H1 (cell line): ENCODE measurements at regions not wholly inside any gene's neighbourhood (a gene's known extent, or its start where the extent isn't known, plus 50 kb on each side); places are given as distances from the start of the nearest gene placed in this dataset.

Source experiments
- CTCF ChIA-PET: fragments of 300-600 bp; sonication (Branson Sonifier 250); formaldehyde crosslinking; loops from one replicate; lab custom pipeline; 2021; ENCODE audit not compliant: partially characterized antibody; lab: Charles Lee
- POLR2A ChIA-PET: fragments of 300-600 bp; sonication (Branson Sonifier 250); formaldehyde crosslinking; loops from one replicate; lab custom pipeline; 2021; ENCODE audit warnings: inconsistent platforms; ENCODE audit not compliant: partially characterized antibody; lab: Charles Lee
- DNase-seq, 2 experiments: peaks; one replicate each; pipeline versions ENCODE4 v3.0.0 to v3.0.0-alpha.2; 2010 to 2022; ENCODE audit warnings: low spot score in 2 of 2, low read depth in 1 of 2, mixed read lengths in 1 of 2
- FAIRE-seq: peaks from 2 replicates; lab custom pipeline; 2011; peaks lifted over from hg19 to GRCh38; lab: Jason Lieb, UNC
- H2AFZ ChIP-seq: 2 replicates; pipeline ENCODE4 v1.8.1; 2012; ENCODE audit warnings: low read length, inconsistent platforms
- H2AK5ac ChIP-seq: 2 replicates; pipeline ENCODE4 v1.6.1; 2013; ENCODE audit warnings: low read depth, low read length
- H2BK120ac ChIP-seq: replicated peaks from 2 replicates; pipeline ENCODE3; 2013; ENCODE audit warnings: low read depth, low read length, inconsistent platforms
- H2BK12ac ChIP-seq: 2 replicates; pipeline ENCODE4 v1.6.1; 2013; ENCODE audit warnings: low read depth, low read length
- H2BK15ac ChIP-seq: 2 replicates; pipeline ENCODE4 v1.6.1; 2013; ENCODE audit warnings: low read length
- H2BK20ac ChIP-seq: 2 replicates; pipeline ENCODE4 v1.6.1; 2013; ENCODE audit warnings: low read length
- H2BK5ac ChIP-seq: 2 replicates; pipeline ENCODE4 v1.6.1; 2013; ENCODE audit warnings: low read depth, low read length
- H3K14ac ChIP-seq: 2 replicates; pipeline ENCODE4 v1.6.1; 2013; ENCODE audit warnings: inconsistent platforms; ENCODE audit not compliant: insufficient read length
- H3K18ac ChIP-seq: 2 replicates; pipeline ENCODE4 v1.6.1; 2013; ENCODE audit warnings: low read length; ENCODE audit errors: extremely low read depth
- H3K23ac ChIP-seq: 2 replicates; pipeline ENCODE4 v1.6.1; 2013; ENCODE audit warnings: inconsistent platforms; ENCODE audit not compliant: insufficient read length
- H3K23me2 ChIP-seq: 2 replicates; pipeline ENCODE4 v1.6.1; 2013; ENCODE audit warnings: low read depth, low read length
- H3K27ac ChIP-seq: 2 replicates; pipeline ENCODE4 v1.6.1; 2011; ENCODE audit warnings: low read depth, low read length, inconsistent platforms
- H3K27me3 ChIP-seq, 4 experiments: replicated peaks in 1 of 4; 1 replicate in 1 of 4; 2 replicates in 3 of 4; pipeline versions ENCODE4 v1.6.1 to v1.8.1; 2011 to 2013; ENCODE audit warnings: low read length in 3 of 4, mild to moderate bottlenecking in 3 of 4, inconsistent platforms in 2 of 4, mixed read lengths in 2 of 4, moderate library complexity in 1 of 4; ENCODE audit not compliant: control insufficient read depth in 3 of 4, insufficient read depth in 3 of 4; ENCODE audit errors: extremely low read depth in 1 of 4
- H3K36me3 ChIP-seq, 4 experiments: 2 replicates each; pipeline versions ENCODE4 v1.6.1 to v1.8.1; 2011 to 2013; ENCODE audit warnings: mild to moderate bottlenecking in 4 of 4, low read length in 3 of 4, moderate library complexity in 2 of 4, control low read depth in 1 of 4, inconsistent platforms in 1 of 4; ENCODE audit not compliant: insufficient read depth in 4 of 4, control insufficient read depth in 2 of 4
- H3K4ac ChIP-seq: replicated peaks from 2 replicates; pipeline ENCODE3; 2013; ENCODE audit warnings: low read length, low read depth, mixed read lengths, inconsistent platforms; ENCODE audit not compliant: insufficient read length
- H3K4me1 ChIP-seq, 4 experiments: replicated peaks in 1 of 4; 1 replicate in 1 of 4; 2 replicates in 3 of 4; pipeline versions ENCODE4 v1.6.1 to v1.8.1; 2011 to 2013; ENCODE audit warnings: low read length in 3 of 4, inconsistent platforms in 2 of 4, mixed read lengths in 1 of 4; ENCODE audit not compliant: insufficient read depth in 4 of 4, control insufficient read depth in 3 of 4
- H3K4me2 ChIP-seq, 2 experiments: 2 replicates each; pipeline versions ENCODE4 v1.6.1 to v1.8.1; 2011 to 2013; ENCODE audit warnings: low read depth in 2 of 2, low read length in 2 of 2, control low read depth in 1 of 2, inconsistent platforms in 1 of 2, mild to moderate bottlenecking in 1 of 2; ENCODE audit not compliant: insufficient read depth in 1 of 2
- H3K4me3 ChIP-seq, 4 experiments: fragments of 200-600, 300-600 bp in 1 of 4; sonication (generic), shearing (Covaris generic), sonication (Bioruptor Twin) in 1 of 4; 2 replicates each; pipeline versions ENCODE4 v1.5.1 to v1.8.1; 2011 to 2016; ENCODE audit warnings: low read length in 4 of 4, low read depth in 3 of 4, control low read depth in 2 of 4, inconsistent platforms in 2 of 4, mild to moderate bottlenecking in 2 of 4, mixed read lengths in 1 of 4, moderate library complexity in 1 of 4; ENCODE audit not compliant: insufficient read depth in 2 of 4; ENCODE audit errors: extremely low read depth in 1 of 4
- H3K56ac ChIP-seq: replicated peaks from 2 replicates; pipeline ENCODE3; 2013; ENCODE audit warnings: low read depth, mild to moderate bottlenecking, mixed read lengths, low read length, inconsistent platforms; ENCODE audit not compliant: insufficient read length
- H3K79me1 ChIP-seq: 2 replicates; pipeline ENCODE4 v1.6.1; 2013; ENCODE audit warnings: low read depth, low read length, control low read depth
- H3K79me2 ChIP-seq, 2 experiments: 2 replicates each; pipeline versions ENCODE4 v1.6.1 to v1.8.1; 2012 to 2013; ENCODE audit warnings: low read length in 2 of 2, mild to moderate bottlenecking in 2 of 2, inconsistent platforms in 1 of 2; ENCODE audit not compliant: insufficient read depth in 2 of 2, control insufficient read depth in 1 of 2
- H3K9ac ChIP-seq, 4 experiments: replicated peaks in 1 of 4; 1 replicate in 1 of 4; 2 replicates in 3 of 4; pipeline versions ENCODE4 v1.6.1 to v1.8.1; 2011 to 2013; ENCODE audit warnings: low read depth in 3 of 4, low read length in 3 of 4, control low read depth in 2 of 4, mild to moderate bottlenecking in 2 of 4, moderate library complexity in 2 of 4, inconsistent platforms in 1 of 4; ENCODE audit errors: extremely low read depth in 1 of 4
- H3K9me3 ChIP-seq, 2 experiments: 2 replicates each; pipeline versions ENCODE4 v1.6.1 to v1.8.1; 2012 to 2013; ENCODE audit warnings: mild to moderate bottlenecking in 2 of 2, moderate library complexity in 2 of 2, control low read depth in 1 of 2, inconsistent platforms in 1 of 2, low read depth in 1 of 2, low read length in 1 of 2, mixed read lengths in 1 of 2; ENCODE audit not compliant: insufficient read depth in 2 of 2
- H4K20me1 ChIP-seq, 2 experiments: replicated peaks in 1 of 2; 2 replicates each; pipeline versions ENCODE3 to v1.8.1; 2011 to 2013; ENCODE audit warnings: inconsistent platforms in 2 of 2, low read length in 2 of 2, mild to moderate bottlenecking in 1 of 2; ENCODE audit not compliant: insufficient read depth in 2 of 2, control insufficient read depth in 1 of 2
- H4K5ac ChIP-seq: 2 replicates; pipeline ENCODE4 v1.6.1; 2013; ENCODE audit warnings: low read length, low read depth, mixed read lengths, inconsistent platforms; ENCODE audit not compliant: insufficient read length
- H4K8ac ChIP-seq: 2 replicates; pipeline ENCODE4 v1.8.0; 2013; ENCODE audit warnings: mild to moderate bottlenecking, moderate library complexity, low read length, inconsistent platforms; ENCODE audit not compliant: insufficient read depth; ENCODE audit errors: extremely low read depth
- H4K91ac ChIP-seq: replicated peaks from 2 replicates; pipeline ENCODE3; 2013; ENCODE audit warnings: low read length, mixed read lengths, inconsistent platforms; ENCODE audit not compliant: insufficient read length
- WGBS, 2 experiments: shearing (Covaris generic) in 1 of 2; methylation state at CpG; one replicate each; pipeline versions ENCODE4 v1.1.6 to v1.1.7; 2013 to 2015; ENCODE audit warnings: low lambda C conversion rate in 2 of 2, mixed read lengths in 2 of 2, inconsistent platforms in 1 of 2, low coverage in 1 of 2, missing lambda C conversion rate in 1 of 2; ENCODE audit not compliant: insufficient replicate concordance in 2 of 2, insufficient coverage in 1 of 2, insufficient read length in 1 of 2; ENCODE audit errors: extremely low coverage in 1 of 2, missing lambda C conversion rate in 1 of 2; 5-methylcytosine and 5-hydroxymethylcytosine counted together
- TF ChIP-seq, protein P1 (sequence below): fragments of 300-600 bp; sonication (generic); IDR thresholded peaks from 2 replicates; pipeline ENCODE4 v1.7.1; 2012; ENCODE audit warnings: low read length, moderate library complexity, mild to moderate bottlenecking, inconsistent platforms; ENCODE audit not compliant: insufficient replicate concordance

DNA sequence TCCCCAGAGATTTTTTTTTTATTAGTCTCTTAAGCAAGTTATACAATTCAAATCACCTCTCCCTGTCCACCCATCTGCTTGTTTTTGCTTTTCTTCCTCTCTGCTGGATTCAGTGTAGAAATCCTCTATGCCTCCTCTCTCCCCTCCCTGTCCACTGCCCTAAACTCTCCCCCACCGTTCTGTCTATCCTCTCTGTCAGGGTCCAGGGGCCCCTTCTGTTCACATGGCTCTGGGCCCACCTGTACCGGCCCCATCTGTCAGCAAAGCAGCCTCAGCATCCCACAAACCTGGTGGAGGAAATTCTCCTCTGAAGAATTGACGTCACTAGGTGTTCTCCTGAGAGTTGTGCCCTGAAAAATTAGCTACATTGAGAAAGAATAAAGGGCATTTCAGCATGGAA, 137.6 kb upstream of the CMC1 start:
- Histone ChIP-seq H3K23ac (no peak overlapping the region), H3K4ac (no peak overlapping the region), H4K5ac (no peak overlapping the region), H3K4me3 (no peak overlapping the region), H3K14ac (no peak overlapping the region), H2BK20ac (no peak overlapping the region), H3K79me2 (no peaks in the 10 kb centered on the region), H3K23me2 (no peaks in the 10 kb centered on the region), H2AFZ (no peak overlapping the region), H4K8ac (no peak overlapping the region), H3K9ac (no peak overlapping the region), H3K56ac (no peak overlapping the region), H2BK15ac (no peak overlapping the region), H3K27ac (no peak overlapping the region), H2BK120ac (no peak overlapping the region), H4K91ac (no peak overlapping the region), H4K20me1 (no peaks in the 10 kb centered on the region), H3K36me3 (no peaks in the 10 kb centered on the region), H3K27me3 (no peaks in the 10 kb centered on the region), H3K9me3 (peaks cover 0 to 10% of the 10 kb centered on the region in 2 experiments; a peak in 1 of 4 replicates), H3K4me1 (no peaks in the 10 kb centered on the region), H2BK12ac (no peak overlapping the region), H3K4me2 (no peak overlapping the region), H2BK5ac (no peak overlapping the region), H2AK5ac (no peak overlapping the region), H3K18ac (no peak overlapping the region), H3K79me1 (no peaks in the 10 kb centered on the region)
- CTCF ChIA-PET: no interaction called here
- 87% methylated on average over 3 of the region's 3 CpGs; no CpG with 5 or more reads in 1 of the 2 experiments for WGBS, 2 experiments
- POLR2A ChIA-PET: no interaction called here
- FAIRE-seq (no peak), DNase-seq (no peak)
- TF ChIP-seq, protein P1, sequence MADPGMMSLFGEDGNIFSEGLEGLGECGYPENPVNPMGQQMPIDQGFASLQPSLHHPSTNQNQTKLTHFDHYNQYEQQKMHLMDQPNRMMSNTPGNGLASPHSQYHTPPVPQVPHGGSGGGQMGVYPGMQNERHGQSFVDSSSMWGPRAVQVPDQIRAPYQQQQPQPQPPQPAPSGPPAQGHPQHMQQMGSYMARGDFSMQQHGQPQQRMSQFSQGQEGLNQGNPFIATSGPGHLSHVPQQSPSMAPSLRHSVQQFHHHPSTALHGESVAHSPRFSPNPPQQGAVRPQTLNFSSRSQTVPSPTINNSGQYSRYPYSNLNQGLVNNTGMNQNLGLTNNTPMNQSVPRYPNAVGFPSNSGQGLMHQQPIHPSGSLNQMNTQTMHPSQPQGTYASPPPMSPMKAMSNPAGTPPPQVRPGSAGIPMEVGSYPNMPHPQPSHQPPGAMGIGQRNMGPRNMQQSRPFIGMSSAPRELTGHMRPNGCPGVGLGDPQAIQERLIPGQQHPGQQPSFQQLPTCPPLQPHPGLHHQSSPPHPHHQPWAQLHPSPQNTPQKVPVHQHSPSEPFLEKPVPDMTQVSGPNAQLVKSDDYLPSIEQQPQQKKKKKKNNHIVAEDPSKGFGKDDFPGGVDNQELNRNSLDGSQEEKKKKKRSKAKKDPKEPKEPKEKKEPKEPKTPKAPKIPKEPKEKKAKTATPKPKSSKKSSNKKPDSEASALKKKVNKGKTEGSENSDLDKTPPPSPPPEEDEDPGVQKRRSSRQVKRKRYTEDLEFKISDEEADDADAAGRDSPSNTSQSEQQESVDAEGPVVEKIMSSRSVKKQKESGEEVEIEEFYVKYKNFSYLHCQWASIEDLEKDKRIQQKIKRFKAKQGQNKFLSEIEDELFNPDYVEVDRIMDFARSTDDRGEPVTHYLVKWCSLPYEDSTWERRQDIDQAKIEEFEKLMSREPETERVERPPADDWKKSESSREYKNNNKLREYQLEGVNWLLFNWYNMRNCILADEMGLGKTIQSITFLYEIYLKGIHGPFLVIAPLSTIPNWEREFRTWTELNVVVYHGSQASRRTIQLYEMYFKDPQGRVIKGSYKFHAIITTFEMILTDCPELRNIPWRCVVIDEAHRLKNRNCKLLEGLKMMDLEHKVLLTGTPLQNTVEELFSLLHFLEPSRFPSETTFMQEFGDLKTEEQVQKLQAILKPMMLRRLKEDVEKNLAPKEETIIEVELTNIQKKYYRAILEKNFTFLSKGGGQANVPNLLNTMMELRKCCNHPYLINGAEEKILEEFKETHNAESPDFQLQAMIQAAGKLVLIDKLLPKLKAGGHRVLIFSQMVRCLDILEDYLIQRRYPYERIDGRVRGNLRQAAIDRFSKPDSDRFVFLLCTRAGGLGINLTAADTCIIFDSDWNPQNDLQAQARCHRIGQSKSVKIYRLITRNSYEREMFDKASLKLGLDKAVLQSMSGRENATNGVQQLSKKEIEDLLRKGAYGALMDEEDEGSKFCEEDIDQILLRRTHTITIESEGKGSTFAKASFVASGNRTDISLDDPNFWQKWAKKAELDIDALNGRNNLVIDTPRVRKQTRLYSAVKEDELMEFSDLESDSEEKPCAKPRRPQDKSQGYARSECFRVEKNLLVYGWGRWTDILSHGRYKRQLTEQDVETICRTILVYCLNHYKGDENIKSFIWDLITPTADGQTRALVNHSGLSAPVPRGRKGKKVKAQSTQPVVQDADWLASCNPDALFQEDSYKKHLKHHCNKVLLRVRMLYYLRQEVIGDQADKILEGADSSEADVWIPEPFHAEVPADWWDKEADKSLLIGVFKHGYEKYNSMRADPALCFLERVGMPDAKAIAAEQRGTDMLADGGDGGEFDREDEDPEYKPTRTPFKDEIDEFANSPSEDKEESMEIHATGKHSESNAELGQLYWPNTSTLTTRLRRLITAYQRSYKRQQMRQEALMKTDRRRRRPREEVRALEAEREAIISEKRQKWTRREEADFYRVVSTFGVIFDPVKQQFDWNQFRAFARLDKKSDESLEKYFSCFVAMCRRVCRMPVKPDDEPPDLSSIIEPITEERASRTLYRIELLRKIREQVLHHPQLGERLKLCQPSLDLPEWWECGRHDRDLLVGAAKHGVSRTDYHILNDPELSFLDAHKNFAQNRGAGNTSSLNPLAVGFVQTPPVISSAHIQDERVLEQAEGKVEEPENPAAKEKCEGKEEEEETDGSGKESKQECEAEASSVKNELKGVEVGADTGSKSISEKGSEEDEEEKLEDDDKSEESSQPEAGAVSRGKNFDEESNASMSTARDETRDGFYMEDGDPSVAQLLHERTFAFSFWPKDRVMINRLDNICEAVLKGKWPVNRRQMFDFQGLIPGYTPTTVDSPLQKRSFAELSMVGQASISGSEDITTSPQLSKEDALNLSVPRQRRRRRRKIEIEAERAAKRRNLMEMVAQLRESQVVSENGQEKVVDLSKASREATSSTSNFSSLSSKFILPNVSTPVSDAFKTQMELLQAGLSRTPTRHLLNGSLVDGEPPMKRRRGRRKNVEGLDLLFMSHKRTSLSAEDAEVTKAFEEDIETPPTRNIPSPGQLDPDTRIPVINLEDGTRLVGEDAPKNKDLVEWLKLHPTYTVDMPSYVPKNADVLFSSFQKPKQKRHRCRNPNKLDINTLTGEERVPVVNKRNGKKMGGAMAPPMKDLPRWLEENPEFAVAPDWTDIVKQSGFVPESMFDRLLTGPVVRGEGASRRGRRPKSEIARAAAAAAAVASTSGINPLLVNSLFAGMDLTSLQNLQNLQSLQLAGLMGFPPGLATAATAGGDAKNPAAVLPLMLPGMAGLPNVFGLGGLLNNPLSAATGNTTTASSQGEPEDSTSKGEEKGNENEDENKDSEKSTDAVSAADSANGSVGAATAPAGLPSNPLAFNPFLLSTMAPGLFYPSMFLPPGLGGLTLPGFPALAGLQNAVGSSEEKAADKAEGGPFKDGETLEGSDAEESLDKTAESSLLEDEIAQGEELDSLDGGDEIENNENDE: no peak
